Chondrocyte (in vitro differentiated cells): ENCODE measurements at regions not wholly inside any gene's neighbourhood (a gene's known extent, or its start where the extent isn't known, plus 50 kb on each side); places are given as distances from the start of the nearest gene placed in this dataset.
"Not testable (repeated sequence)": the region's sequence is repeated elsewhere in the genome, so short reads cannot be mapped to it uniquely, and the experiment has no call there.

Experiments
- DNase-seq: peaks from one replicate; pipeline ENCODE4 v3.0.0; 2021; ENCODE audit warnings: mixed read lengths, low spot score
- H3K27ac Mint-ChIP-seq: one replicate; pipeline ENCODE4 v1.8.0; 2021; ENCODE audit warnings: mild to moderate bottlenecking, moderate library complexity, mixed read lengths; ENCODE audit not compliant: unreplicated experiment
- H3K27me3 Mint-ChIP-seq: 2 replicates; pipeline ENCODE4 v1.8.0; 2021; ENCODE audit warnings: low read depth, mixed read lengths
- H3K36me3 Mint-ChIP-seq: 2 replicates; pipeline ENCODE4 v1.8.0; 2021; ENCODE audit warnings: low read depth, mixed read lengths
- H3K4me1 Mint-ChIP-seq: 2 replicates; pipeline ENCODE4 v1.8.0; 2021; ENCODE audit warnings: low read depth, mild to moderate bottlenecking, mixed read lengths
- H3K4me3 Mint-ChIP-seq: one replicate; pipeline ENCODE4 v1.8.0; 2021; ENCODE audit warnings: mild to moderate bottlenecking, moderate library complexity, mixed read lengths; ENCODE audit not compliant: unreplicated experiment
- H3K9me3 Mint-ChIP-seq: 2 replicates; pipeline ENCODE4 v1.8.0; 2021; ENCODE audit warnings: low read depth, mixed read lengths
- TF ChIP-seq, protein P1 (sequence below): fragments of 200-600 bp; sonication (generic); IDR thresholded peaks from 2 replicates; pipeline ENCODE4 v1.5.0; 2021; ENCODE audit warnings: antibody characterized with exemption, mild to moderate bottlenecking, moderate library complexity

DNA sequence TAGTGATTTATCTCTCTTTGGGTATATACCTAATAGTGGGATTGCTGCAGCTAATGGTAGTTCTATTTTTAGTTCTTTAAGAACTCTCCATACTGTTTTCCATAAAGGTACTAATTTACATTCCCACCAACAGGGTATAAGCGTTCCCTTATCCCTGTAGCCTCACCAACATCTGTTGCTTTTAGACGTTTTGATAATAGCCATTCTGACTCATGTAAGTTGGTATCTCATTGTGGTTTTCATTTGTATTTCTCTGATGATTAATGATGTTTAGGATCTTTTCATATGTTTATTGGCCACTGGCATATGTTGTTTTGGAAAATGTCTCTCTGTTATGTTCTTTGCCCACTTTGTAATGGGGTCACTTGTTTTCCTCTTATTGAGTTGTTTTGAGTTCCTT, 88.5 kb upstream of the ZNF267 start:
- no peak for DNase-seq
- Mint-ChIP-seq H3K4me3 (no peak overlapping the region), H3K4me1 (no peaks in the 10 kb centered on the region), H3K27ac (no peak overlapping the region), H3K36me3 (peaks cover 12% of the 10 kb centered on the region), H3K27me3 (no peaks in the 10 kb centered on the region), H3K9me3 (peaks cover 72% of the 10 kb centered on the region)
- TF ChIP-seq, protein P1, sequence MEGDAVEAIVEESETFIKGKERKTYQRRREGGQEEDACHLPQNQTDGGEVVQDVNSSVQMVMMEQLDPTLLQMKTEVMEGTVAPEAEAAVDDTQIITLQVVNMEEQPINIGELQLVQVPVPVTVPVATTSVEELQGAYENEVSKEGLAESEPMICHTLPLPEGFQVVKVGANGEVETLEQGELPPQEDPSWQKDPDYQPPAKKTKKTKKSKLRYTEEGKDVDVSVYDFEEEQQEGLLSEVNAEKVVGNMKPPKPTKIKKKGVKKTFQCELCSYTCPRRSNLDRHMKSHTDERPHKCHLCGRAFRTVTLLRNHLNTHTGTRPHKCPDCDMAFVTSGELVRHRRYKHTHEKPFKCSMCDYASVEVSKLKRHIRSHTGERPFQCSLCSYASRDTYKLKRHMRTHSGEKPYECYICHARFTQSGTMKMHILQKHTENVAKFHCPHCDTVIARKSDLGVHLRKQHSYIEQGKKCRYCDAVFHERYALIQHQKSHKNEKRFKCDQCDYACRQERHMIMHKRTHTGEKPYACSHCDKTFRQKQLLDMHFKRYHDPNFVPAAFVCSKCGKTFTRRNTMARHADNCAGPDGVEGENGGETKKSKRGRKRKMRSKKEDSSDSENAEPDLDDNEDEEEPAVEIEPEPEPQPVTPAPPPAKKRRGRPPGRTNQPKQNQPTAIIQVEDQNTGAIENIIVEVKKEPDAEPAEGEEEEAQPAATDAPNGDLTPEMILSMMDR, result no peak

DNA sequence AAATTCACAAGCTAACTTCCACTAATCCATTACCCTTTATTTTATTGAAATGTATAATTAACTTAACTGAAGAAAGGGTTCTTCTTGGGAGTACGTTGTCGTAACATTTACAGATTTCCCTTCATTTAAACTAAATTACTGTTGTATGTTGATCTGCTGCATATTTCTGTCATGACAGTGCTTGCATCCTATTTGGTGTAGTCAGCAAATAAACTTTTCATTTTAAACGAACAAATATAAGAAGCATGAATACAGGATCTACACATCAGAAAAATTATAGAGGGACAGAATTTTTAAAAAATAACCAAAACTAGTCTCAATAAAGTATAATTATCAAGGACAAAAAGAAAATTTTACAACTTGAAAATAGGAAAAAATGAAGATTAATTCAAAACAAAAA, 66.5 kb upstream of the ZNF267 start:
- H3K27me3 Mint-ChIP-seq, result no peaks in the 10 kb centered on the region
- no peak for DNase-seq
- H3K4me1 Mint-ChIP-seq, result no peaks in the 10 kb centered on the region
- peaks cover 10% of the 10 kb centered on the region for H3K9me3 Mint-ChIP-seq
- no peak overlapping the region for H3K27ac Mint-ChIP-seq
- TF ChIP-seq, protein P1, result no peak
- H3K36me3 Mint-ChIP-seq, result no peaks in the 10 kb centered on the region
- H3K4me3 Mint-ChIP-seq, result no peak overlapping the region

DNA sequence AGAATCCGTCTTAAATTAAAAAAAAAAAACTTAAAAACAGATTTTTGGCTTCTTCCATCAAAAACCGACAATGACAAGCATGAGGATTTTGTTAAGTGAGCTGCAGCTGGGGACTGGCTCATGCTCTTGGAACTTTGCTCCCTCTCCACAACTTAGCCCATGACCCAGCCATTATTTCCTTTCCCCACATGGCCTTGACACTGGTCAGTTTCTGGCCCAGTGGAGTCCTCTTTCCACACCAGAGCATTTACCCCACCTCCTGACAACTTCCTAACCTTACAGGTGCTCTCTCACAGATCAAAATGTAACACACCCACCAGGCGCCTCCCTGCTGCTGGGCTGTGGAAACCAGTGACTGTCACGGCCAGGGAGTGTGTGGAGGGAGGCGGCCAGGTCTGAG, 62.7 kb upstream of the ZNF267 start:
- H3K4me3 Mint-ChIP-seq, result no peak overlapping the region
- no peak for DNase-seq
- H3K27ac Mint-ChIP-seq, result no peak overlapping the region
- no peaks in the 10 kb centered on the region for H3K27me3 Mint-ChIP-seq
- TF ChIP-seq, protein P1, result no peak
- no peaks in the 10 kb centered on the region for H3K4me1 Mint-ChIP-seq
- peaks cover 11% of the 10 kb centered on the region for H3K9me3 Mint-ChIP-seq
- H3K36me3 Mint-ChIP-seq, result no peaks in the 10 kb centered on the region

DNA sequence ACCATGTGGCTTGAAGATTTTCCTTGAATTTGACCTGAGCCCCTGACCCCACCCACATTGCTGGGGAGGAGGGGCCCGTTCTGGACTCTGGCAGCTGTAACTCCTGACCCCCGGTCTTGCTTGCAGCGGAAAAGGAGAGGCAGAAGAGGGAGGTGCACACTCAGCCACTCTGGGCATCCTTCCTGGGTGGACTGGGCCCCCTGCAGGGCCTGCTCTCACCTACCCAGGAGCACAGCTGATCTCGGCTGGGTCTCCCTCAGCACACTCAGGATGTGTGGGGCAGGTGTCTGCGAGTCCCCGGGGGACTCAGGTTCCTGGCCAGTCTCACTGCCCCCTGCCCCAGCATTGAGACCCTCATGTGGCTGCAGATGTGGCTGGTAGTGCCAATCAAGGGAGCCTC, 57.5 kb upstream of the ZNF267 start:
- H3K27me3 Mint-ChIP-seq, H3K4me3 Mint-ChIP-seq, DNase-seq, H3K36me3 Mint-ChIP-seq, H3K27ac Mint-ChIP-seq, H3K4me1 Mint-ChIP-seq: not testable (repeated sequence)
- peaks cover 14% of the 10 kb centered on the region for H3K9me3 Mint-ChIP-seq

DNA sequence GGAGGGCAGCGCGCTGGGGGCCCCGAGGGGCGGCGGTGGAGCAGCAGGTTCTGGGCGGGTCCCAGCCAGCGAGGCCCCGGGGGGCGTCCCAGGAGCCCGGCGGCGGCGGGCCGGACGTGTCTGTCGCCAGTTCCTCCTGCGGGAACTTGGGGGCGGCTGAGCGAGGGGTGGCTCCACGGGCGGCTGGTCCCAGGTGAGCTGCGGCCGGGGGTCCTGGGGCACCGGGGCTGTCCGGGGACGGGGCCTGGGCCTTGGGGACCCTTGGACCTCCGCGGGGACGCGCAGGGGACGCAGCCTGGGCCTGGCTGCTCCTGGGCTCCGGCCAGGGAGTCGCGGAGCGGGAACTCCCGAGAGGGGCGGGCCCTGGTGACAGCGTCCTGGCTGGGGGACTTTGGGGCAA, 54.2 kb upstream of the ZNF267 start:
- Mint-ChIP-seq H3K27me3 (no peaks in the 10 kb centered on the region), H3K4me1 (no peaks in the 10 kb centered on the region), H3K9me3 (peaks cover 16% of the 10 kb centered on the region), H3K4me3 (no peak overlapping the region), H3K36me3 (no peaks in the 10 kb centered on the region), H3K27ac (no peak overlapping the region)
- TF ChIP-seq, protein P1, result no peak
- DNase-seq, result no peak

DNA sequence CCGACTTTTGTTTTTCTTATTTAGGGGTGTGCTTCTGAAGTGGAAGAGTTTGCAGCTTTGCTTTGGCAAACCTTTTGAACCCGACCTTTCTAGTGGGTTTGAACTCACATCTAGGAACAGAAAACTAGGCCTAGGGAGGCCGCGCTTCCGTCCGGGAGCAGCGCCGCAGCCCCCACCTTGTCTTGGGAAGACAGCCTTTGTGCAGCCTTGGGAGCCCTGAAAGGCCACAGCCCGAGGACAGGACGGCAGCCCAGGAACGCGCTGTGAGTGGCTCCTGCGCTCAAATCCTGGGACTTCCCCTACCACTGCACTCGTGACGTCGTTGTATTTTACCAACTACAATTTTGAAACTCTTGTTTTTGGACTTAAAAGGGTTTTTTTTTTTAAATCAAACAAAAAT, 53.7 kb upstream of the ZNF267 start:
- Mint-ChIP-seq H3K27me3 (no peaks in the 10 kb centered on the region), H3K36me3 (no peaks in the 10 kb centered on the region), H3K4me1 (no peaks in the 10 kb centered on the region), H3K9me3 (peaks cover 16% of the 10 kb centered on the region), H3K4me3 (no peak overlapping the region), H3K27ac (no peak overlapping the region)
- no peak for DNase-seq
- TF ChIP-seq, protein P1, result no peak
